Endothelial cell of umbilical vein (primary cell): ENCODE measurements at regions not wholly inside any gene's neighbourhood (a gene's known extent, or its start where the extent isn't known, plus 50 kb on each side); places are given as distances from the start of the nearest gene placed in this dataset.

Experiments used
- BruUV-seq: library from RNA; stranded (reverse); fragments of 400-500 nt; replicated peaks from 2 replicates; lab custom pipeline; 2021; lab: Mats Ljungman, UMichigan
- CTCF ChIA-PET: fragments of 300-600, 350-600 bp; sonication (Branson Sonifier 250); formaldehyde crosslinking; loops from one replicate; lab custom pipeline; 2021; ENCODE audit warnings: antibody characterized with exemption, inconsistent platforms; lab: Charles Lee
- POLR2A ChIA-PET: fragments of 300-600, 350-600 bp; sonication (Branson Sonifier 250); formaldehyde crosslinking; loops from one replicate; lab custom pipeline; 2021; ENCODE audit warnings: antibody characterized with exemption, inconsistent platforms; lab: Charles Lee
- DNase-seq: peaks from one replicate; pipeline ENCODE4 v3.0.0-alpha.2; 2011; ENCODE audit warnings: low read depth, low spot score
- FAIRE-seq: peaks from 2 replicates; lab custom pipeline; 2011; peaks lifted over from hg19 to GRCh38; lab: Jason Lieb, UNC
- H2AFZ ChIP-seq: 2 replicates; pipeline ENCODE4 v1.6.0; 2012; ENCODE audit warnings: low read depth, low read length, control low read depth, inconsistent platforms
- H3K27ac ChIP-seq: 2 replicates; pipeline ENCODE4 v1.5.1; 2011; ENCODE audit warnings: low read depth, mild to moderate bottlenecking, control low read depth, low read length, moderate library complexity; ENCODE audit not compliant: insufficient read depth
- H3K27me3 ChIP-seq, 2 experiments: 2 replicates each; pipeline versions ENCODE4 v1.6.0 to v1.6.1; 2011; ENCODE audit warnings: low read length in 2 of 2, mixed read lengths in 1 of 2; ENCODE audit not compliant: control insufficient read depth in 2 of 2, insufficient read depth in 2 of 2
- H3K36me3 ChIP-seq, 2 experiments: 2 replicates in 1 of 2; 3 replicates in 1 of 2; pipeline ENCODE4 v1.5.1; 2011; ENCODE audit warnings: low read length in 2 of 2, mild to moderate bottlenecking in 1 of 2, moderate library complexity in 1 of 2; ENCODE audit not compliant: control insufficient read depth in 2 of 2, insufficient read depth in 2 of 2; ENCODE audit errors: extremely low read depth in 1 of 2
- H3K4me1 ChIP-seq: 3 replicates; pipeline ENCODE4 v1.5.1; 2011; ENCODE audit warnings: mild to moderate bottlenecking, low read length; ENCODE audit not compliant: control insufficient read depth, insufficient read depth; ENCODE audit errors: extremely low read depth
- H3K4me2 ChIP-seq: 2 replicates; pipeline ENCODE4 v1.6.1; 2011; ENCODE audit warnings: low read length, control low read depth, mixed read lengths; ENCODE audit not compliant: insufficient read depth
- H3K4me3 ChIP-seq, 3 experiments: fragments of 200-600 bp in 1 of 3; sonication (generic), shearing (Covaris generic) in 1 of 3; replicated peaks in 1 of 3; 2 replicates each; pipeline ENCODE4 v1.5.1; 2011 to 2016; ENCODE audit warnings: control low read depth in 3 of 3, low read length in 3 of 3, mild to moderate bottlenecking in 2 of 3, inconsistent platforms in 1 of 3, low read depth in 1 of 3, moderate library complexity in 1 of 3; ENCODE audit not compliant: insufficient read depth in 1 of 3
- H3K79me2 ChIP-seq: 2 replicates; pipeline ENCODE4 v1.6.0; 2012; ENCODE audit warnings: low read length, inconsistent platforms; ENCODE audit not compliant: control insufficient read depth, insufficient read depth
- H3K9ac ChIP-seq: replicated peaks from 2 replicates; pipeline ENCODE3; 2011; ENCODE audit warnings: low read length, control low read depth; ENCODE audit not compliant: insufficient read depth; ENCODE audit errors: extremely low read depth
- H3K9me1 ChIP-seq: replicated peaks from 3 replicates; pipeline ENCODE4 v1.6.0; 2011; ENCODE audit warnings: mild to moderate bottlenecking, low read length; ENCODE audit not compliant: control insufficient read depth, insufficient read depth; ENCODE audit errors: extremely low read depth
- H3K9me3 ChIP-seq: replicated peaks from 2 replicates; pipeline ENCODE4 v1.5.1; 2012; ENCODE audit warnings: low read length, inconsistent platforms; ENCODE audit not compliant: control insufficient read depth, insufficient read depth
- H4K20me1 ChIP-seq: replicated peaks from 2 replicates; pipeline ENCODE3; 2011; ENCODE audit warnings: mild to moderate bottlenecking, low read length; ENCODE audit not compliant: control insufficient read depth, insufficient read depth; ENCODE audit errors: extremely low read depth
- EZH2 ChIP-seq: IDR thresholded peaks from 2 replicates; pipeline ENCODE4 v1.6.1; 2012; ENCODE audit warnings: borderline replicate concordance, low read depth, mild to moderate bottlenecking, moderate library complexity, low read length, inconsistent platforms; ENCODE audit not compliant: severe bottlenecking
- FOS ChIP-seq: IDR thresholded peaks from 2 replicates; pipeline ENCODE4 v1.6.1; 2011; ENCODE audit warnings: mild to moderate bottlenecking, low read length, moderate library complexity, borderline replicate concordance; ENCODE audit not compliant: insufficient read depth
- GATA2 ChIP-seq: IDR thresholded peaks from 2 replicates; pipeline ENCODE4 v1.7.0; 2011; ENCODE audit warnings: low read depth, mild to moderate bottlenecking, moderate library complexity, mixed read lengths, low read length; ENCODE audit not compliant: insufficient read length, insufficient read depth
- JUN ChIP-seq: IDR thresholded peaks from 2 replicates; pipeline ENCODE4 v1.6.1; 2011; ENCODE audit warnings: borderline replicate concordance, low read depth; ENCODE audit not compliant: insufficient read length, insufficient read depth
- MYC ChIP-seq: IDR thresholded peaks from one replicate; pipeline ENCODE4 v1.6.1; 2011; ENCODE audit warnings: mild to moderate bottlenecking, low read depth, low read length
- POLR2A ChIP-seq: IDR thresholded peaks from 2 replicates; pipeline ENCODE4 v1.6.1; 2012; ENCODE audit warnings: low read depth, mild to moderate bottlenecking, control low read depth, low read length
- POLR2AphosphoS5 ChIP-seq: IDR thresholded peaks from 2 replicates; pipeline ENCODE4 v1.6.1; 2012; ENCODE audit warnings: low read depth, mild to moderate bottlenecking, control low read depth, low read length, moderate library complexity; ENCODE audit not compliant: insufficient read depth
- dilution Hi-C: fragments of 300-500 bp; cut with MboI; formaldehyde crosslinking; loops from one replicate; pipeline ENCODE4 v1.15.0; 2019; ENCODE audit warnings: low sequenced_read_pairs; ENCODE audit not compliant: extremely low pct_ligation_motif_present
- intact Hi-C: fragments of 100-400 bp; cut with micrococcal nuclease; formaldehyde crosslinking; loops from one replicate; pipeline ENCODE4 v1.10.0; 2022
- TF ChIP-seq, protein P1 (sequence below), 2 donors: IDR thresholded peaks; 1 replicate in 1 of 2; 2 replicates in 1 of 2; pipeline ENCODE4 v1.5.1; 2011; ENCODE audit warnings: low read length in 2 of 2, mild to moderate bottlenecking in 2 of 2, moderate library complexity in 2 of 2, control low read depth in 1 of 2, inconsistent platforms in 1 of 2, low read depth in 1 of 2; ENCODE audit not compliant: insufficient read depth in 1 of 2; ENCODE audit errors: extremely low read depth in 1 of 2
- TF ChIP-seq, protein P2 (sequence below): IDR thresholded peaks from 2 replicates; pipeline ENCODE4 v1.6.1; 2011; ENCODE audit not compliant: insufficient read depth, insufficient read length

DNA sequence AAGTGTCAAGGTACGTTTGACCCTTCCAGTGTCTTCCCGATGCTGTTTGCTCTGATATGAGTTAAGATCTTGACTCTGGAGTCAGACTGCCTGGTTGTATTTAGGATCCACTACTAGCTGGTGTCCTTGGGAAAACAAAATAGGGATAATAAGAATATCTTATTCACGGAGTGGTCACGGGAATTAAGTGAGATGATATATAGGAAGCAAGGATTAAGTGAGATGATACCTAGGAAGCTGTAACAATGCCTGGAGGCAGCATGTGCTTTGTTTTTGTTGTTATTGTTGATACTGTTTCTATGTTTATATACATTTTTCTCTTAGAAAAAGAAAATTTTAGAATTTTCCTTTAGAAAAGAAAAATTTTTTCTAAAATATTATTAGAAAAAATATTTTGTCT lies 87.0 kb downstream of the LYZL1 start:
- ChIA-PET CTCF (interaction anchor here (0.9 to 1.0 kb wide), 2 partner anchors 16 to 120 kb away, joined by 3 to 4 read pairs; no protein-coding TSS in a partner anchor), POLR2A (no interaction called here)
- FAIRE-seq (no peak), DNase-seq (no peak)
- Histone ChIP-seq H3K4me3 (no peak overlapping the region), H3K27ac (no peak overlapping the region), H3K4me2 (no peak overlapping the region), H3K4me1 (no peaks in the 10 kb centered on the region), H3K9me3 (no peaks in the 10 kb centered on the region), H3K9me1 (no peaks in the 10 kb centered on the region), H3K27me3 (peaks cover 6 to 10% of the 10 kb centered on the region in 2 experiments), H2AFZ (no peak overlapping the region), H4K20me1 (no peaks in the 10 kb centered on the region), H3K9ac (no peak overlapping the region), H3K79me2 (no peaks in the 10 kb centered on the region), H3K36me3 (no peaks in the 10 kb centered on the region)
- dilution Hi-C loops (no loop called here), intact Hi-C loops (loop anchor here (2.0 kb wide), 1 partner anchor 121 kb away; no protein-coding TSS in a partner anchor)
- no peak for TF ChIP-seq JUN
- TF ChIP-seq, protein P1, sequence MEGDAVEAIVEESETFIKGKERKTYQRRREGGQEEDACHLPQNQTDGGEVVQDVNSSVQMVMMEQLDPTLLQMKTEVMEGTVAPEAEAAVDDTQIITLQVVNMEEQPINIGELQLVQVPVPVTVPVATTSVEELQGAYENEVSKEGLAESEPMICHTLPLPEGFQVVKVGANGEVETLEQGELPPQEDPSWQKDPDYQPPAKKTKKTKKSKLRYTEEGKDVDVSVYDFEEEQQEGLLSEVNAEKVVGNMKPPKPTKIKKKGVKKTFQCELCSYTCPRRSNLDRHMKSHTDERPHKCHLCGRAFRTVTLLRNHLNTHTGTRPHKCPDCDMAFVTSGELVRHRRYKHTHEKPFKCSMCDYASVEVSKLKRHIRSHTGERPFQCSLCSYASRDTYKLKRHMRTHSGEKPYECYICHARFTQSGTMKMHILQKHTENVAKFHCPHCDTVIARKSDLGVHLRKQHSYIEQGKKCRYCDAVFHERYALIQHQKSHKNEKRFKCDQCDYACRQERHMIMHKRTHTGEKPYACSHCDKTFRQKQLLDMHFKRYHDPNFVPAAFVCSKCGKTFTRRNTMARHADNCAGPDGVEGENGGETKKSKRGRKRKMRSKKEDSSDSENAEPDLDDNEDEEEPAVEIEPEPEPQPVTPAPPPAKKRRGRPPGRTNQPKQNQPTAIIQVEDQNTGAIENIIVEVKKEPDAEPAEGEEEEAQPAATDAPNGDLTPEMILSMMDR (IDR thresholded peaks at IDR 0.05; ENCODE audit: extremely low read depth in 1 of 2, insufficient read depth in 1 of 2, low read depth in 1 of 2, low read length in 2 of 2) = no peak
- no peak for TF ChIP-seq POLR2A
- no peak for TF ChIP-seq GATA2
- TF ChIP-seq POLR2AphosphoS5 = no peak
- TF ChIP-seq FOS = no peak
- no peak for TF ChIP-seq EZH2
- TF ChIP-seq, protein P2, sequence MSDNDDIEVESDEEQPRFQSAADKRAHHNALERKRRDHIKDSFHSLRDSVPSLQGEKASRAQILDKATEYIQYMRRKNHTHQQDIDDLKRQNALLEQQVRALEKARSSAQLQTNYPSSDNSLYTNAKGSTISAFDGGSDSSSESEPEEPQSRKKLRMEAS = no peak
- TF ChIP-seq MYC = no peak
- BruUV-seq = no TSS peak
